ENCODE measurements at regions not wholly inside any gene's neighbourhood (a gene's known extent, or its start where the extent isn't known, plus 50 kb on each side); places are given as distances from the start of the nearest gene placed in this dataset.

DNA sequence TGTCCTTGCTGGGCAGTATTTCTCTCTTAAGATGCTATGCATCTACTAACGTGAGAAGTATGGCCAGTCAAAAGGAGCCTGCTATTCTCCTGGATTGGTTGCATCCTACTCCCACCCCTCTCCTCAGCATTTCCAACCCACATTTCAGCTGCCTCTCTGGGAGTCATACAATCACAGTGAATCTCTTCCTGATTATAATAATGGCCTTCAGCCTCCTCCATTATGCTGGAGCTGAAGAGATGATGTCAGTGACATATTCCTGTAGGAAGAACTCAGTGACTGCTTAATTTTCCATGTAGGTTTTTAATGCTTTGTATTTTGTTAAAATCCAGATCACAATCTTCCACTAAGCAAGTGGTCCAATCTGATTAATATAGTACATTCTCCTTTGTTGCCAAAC lies 82.7 kb upstream of the SUCLG2 start:
- TF ChIP-seq SIN3A (IDR thresholded peaks at IDR 0.05; ENCODE audit: borderline replicate concordance, insufficient read depth, low read length), result no peak

DNA sequence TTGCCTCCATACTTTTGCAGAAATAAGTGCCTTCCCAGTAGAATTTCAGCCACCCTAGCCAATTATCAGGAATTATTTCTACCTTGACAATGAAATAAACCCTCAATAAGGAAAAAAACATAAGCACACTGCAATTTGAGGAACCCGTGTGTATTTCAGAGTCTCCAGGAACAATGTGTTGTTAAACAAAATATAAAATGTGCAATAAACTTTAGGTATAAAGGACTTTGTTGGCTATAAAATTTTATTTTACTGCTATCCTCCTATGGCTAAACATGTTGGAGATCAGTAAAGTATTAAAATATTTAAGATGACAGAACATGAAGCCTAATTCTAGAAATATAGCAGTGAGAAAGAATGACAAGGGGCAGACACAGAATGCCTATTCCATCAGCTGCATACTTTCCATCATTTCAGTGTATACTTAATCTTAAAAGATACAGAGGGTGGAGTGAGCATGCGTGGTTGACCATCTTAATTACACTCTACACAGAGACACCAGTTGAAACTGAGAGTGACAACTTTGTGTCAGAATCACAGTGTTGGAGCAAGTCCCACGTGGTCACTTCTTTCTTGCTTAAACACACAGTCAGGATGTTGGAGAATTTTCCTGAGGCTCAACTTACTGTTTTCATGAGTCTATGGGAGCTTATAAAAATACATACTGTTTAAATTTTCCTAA lies 79.0 kb upstream of the SUCLG2 start:
- TF ChIP-seq, protein P1, sequence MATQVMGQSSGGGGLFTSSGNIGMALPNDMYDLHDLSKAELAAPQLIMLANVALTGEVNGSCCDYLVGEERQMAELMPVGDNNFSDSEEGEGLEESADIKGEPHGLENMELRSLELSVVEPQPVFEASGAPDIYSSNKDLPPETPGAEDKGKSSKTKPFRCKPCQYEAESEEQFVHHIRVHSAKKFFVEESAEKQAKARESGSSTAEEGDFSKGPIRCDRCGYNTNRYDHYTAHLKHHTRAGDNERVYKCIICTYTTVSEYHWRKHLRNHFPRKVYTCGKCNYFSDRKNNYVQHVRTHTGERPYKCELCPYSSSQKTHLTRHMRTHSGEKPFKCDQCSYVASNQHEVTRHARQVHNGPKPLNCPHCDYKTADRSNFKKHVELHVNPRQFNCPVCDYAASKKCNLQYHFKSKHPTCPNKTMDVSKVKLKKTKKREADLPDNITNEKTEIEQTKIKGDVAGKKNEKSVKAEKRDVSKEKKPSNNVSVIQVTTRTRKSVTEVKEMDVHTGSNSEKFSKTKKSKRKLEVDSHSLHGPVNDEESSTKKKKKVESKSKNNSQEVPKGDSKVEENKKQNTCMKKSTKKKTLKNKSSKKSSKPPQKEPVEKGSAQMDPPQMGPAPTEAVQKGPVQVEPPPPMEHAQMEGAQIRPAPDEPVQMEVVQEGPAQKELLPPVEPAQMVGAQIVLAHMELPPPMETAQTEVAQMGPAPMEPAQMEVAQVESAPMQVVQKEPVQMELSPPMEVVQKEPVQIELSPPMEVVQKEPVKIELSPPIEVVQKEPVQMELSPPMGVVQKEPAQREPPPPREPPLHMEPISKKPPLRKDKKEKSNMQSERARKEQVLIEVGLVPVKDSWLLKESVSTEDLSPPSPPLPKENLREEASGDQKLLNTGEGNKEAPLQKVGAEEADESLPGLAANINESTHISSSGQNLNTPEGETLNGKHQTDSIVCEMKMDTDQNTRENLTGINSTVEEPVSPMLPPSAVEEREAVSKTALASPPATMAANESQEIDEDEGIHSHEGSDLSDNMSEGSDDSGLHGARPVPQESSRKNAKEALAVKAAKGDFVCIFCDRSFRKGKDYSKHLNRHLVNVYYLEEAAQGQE (IDR thresholded peaks at IDR 0.05; ENCODE audit: insufficient read depth in 1 of 2, low read depth in 2 of 2, low read length in 2 of 2), result no peak

DNA sequence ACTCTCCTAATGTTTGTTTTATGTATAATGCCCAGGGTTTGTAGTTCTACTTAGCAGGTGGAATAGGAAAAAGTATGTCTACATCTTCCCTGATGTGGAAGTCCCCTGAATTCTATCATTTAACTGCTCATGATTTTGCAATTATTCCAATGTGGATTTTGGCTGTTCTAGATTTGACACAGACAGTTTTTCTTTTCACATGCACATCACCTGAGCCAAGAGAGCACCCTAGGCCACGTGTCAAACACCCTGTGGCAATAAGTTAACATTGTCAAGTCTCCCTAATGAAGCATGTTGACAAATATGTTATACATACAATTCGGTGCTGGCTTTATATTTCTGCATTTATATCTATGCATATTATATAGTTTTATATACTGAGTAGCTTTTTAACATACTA lies 70.0 kb upstream of the SUCLG2 start:
- no peak for TF ChIP-seq POLR2AphosphoS5 (IDR thresholded peaks at IDR 0.05; ENCODE audit: low read depth, low read length)
- TF ChIP-seq FOXP2 (optimal IDR thresholded peaks at IDR 0.05; ENCODE audit: borderline replicate concordance, extremely low read depth, extremely low read length, insufficient read depth), result no peak
- TF ChIP-seq TAF1 (IDR thresholded peaks at IDR 0.05; ENCODE audit: borderline replicate concordance, insufficient read depth, low read length), result no peak
- TF ChIP-seq, protein P1 (IDR thresholded peaks at IDR 0.05; ENCODE audit: insufficient read depth in 1 of 2, low read depth in 2 of 2, low read length in 2 of 2), result no peak
- TF ChIP-seq SIN3A (IDR thresholded peaks at IDR 0.05; ENCODE audit: borderline replicate concordance, insufficient read depth, low read length), result no peak

DNA sequence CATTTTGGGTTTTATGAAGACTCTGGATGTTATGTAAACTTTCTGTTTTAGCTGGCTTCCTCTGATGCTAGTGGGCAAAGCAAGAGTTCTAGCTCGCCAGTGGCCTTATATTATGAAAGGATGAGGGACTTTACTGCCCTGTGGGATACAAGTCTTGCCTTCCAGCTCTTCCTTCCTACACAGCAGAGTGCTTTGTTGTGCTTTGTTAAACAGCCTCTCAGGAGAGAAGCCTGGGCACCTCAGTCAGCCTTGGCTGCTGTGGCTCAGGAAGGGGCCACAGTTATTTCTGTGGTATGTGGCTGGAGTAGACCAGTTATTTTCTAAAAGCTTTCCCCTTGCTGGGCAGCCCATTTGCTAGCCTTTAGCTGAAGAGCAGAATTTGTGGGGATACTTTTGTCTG lies 69.5 kb upstream of the SUCLG2 start:
- no peak for TF ChIP-seq FOXP2 (optimal IDR thresholded peaks at IDR 0.05; ENCODE audit: borderline replicate concordance, extremely low read depth, extremely low read length, insufficient read depth)
- no peak for TF ChIP-seq SIN3A (IDR thresholded peaks at IDR 0.05; ENCODE audit: borderline replicate concordance, insufficient read depth, low read length)
- TF ChIP-seq POLR2AphosphoS5 (IDR thresholded peaks at IDR 0.05; ENCODE audit: low read depth, low read length), result no peak
- TF ChIP-seq, protein P1 (IDR thresholded peaks at IDR 0.05; ENCODE audit: insufficient read depth in 1 of 2, low read depth in 2 of 2, low read length in 2 of 2), result no peak
- TF ChIP-seq TAF1 (IDR thresholded peaks at IDR 0.05; ENCODE audit: borderline replicate concordance, insufficient read depth, low read length), result no peak

DNA sequence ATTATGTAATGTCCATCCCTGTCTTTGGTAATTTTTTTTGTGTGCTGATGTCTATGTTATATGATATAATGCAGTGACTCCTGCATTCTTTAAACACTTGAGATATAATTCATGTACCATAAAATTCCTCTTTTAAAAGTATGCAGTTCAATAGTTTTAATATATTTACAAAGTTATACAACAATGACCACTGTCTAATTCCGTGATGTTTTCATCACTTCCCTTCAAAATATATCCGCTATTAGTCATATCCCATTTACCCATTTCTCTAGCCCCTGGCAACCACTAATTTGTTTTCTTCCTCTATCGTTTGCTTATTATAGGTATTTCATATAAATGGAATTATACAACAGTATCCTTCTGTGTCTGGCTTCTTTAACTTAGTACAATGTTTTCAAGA lies 64.9 kb upstream of the SUCLG2 start:
- no peak for TF ChIP-seq TAF1 (IDR thresholded peaks at IDR 0.05; ENCODE audit: borderline replicate concordance, insufficient read depth, low read length)
- TF ChIP-seq SIN3A (IDR thresholded peaks at IDR 0.05; ENCODE audit: borderline replicate concordance, insufficient read depth, low read length), result no peak
- TF ChIP-seq POLR2AphosphoS5 (IDR thresholded peaks at IDR 0.05; ENCODE audit: low read depth, low read length), result no peak
- TF ChIP-seq, protein P1 (IDR thresholded peaks at IDR 0.05; ENCODE audit: insufficient read depth in 1 of 2, low read depth in 2 of 2, low read length in 2 of 2), result no peak
- no peak for TF ChIP-seq FOXP2 (optimal IDR thresholded peaks at IDR 0.05; ENCODE audit: borderline replicate concordance, extremely low read depth, extremely low read length, insufficient read depth)
